GM18861 (cell line): ENCODE measurements at regions not wholly inside any gene's neighbourhood (a gene's known extent, or its start where the extent isn't known, plus 50 kb on each side); places are given as distances from the start of the nearest gene placed in this dataset.
"Not testable (repeated sequence)": the region's sequence is repeated elsewhere in the genome, so short reads cannot be mapped to it uniquely, and the experiment has no call there.

Experiments
- ATAC-seq: cut with Tn5 transposase; IDR thresholded peaks from one replicate; pipeline ENCODE4 v1.9.1; 2021; ENCODE audit not compliant: unreplicated experiment

- no peak for ATAC-seq
Measured at GRCh38 chr12:75710361-75711069, 199.1 kb upstream of the KRR1 start.

- no peak for ATAC-seq
Measured at GRCh38 chr12:75709503-75709902, 198.1 kb upstream of the KRR1 start.

GRCh38 chr12:75708802-75709201 is 197.4 kb upstream of the KRR1 start:
- no peak for ATAC-seq

GRCh38 chr12:75707983-75708382 is 196.6 kb upstream of the KRR1 start:
- ATAC-seq, result no peak

- no peak for ATAC-seq
Measured at GRCh38 chr12:75706786-75707605, 195.6 kb upstream of the KRR1 start.

- no peak for ATAC-seq
Measured at GRCh38 chr12:75705749-75706711, 194.6 kb upstream of the KRR1 start.

GRCh38 chr12:75704664-75705063 is 193.3 kb upstream of the KRR1 start:
- ATAC-seq, result no peak

- ATAC-seq, result no peak
Measured at GRCh38 chr12:75704208-75704607, 192.8 kb upstream of the KRR1 start.

GRCh38 chr12:75703131-75703530 is 191.7 kb upstream of the KRR1 start:
- no peak for ATAC-seq

GRCh38 chr12:75702477-75703093 is 191.2 kb upstream of the KRR1 start:
- ATAC-seq, result no peak

- no peak for ATAC-seq
Measured at GRCh38 chr12:75701859-75702258, 190.4 kb upstream of the KRR1 start.

GRCh38 chr12:75699728-75700496 is 188.5 kb upstream of the KRR1 start:
- no peak for ATAC-seq

GRCh38 chr12:75699251-75699650 is 187.8 kb upstream of the KRR1 start:
- no peak for ATAC-seq

GRCh38 chr12:75698052-75698451 is 186.6 kb upstream of the KRR1 start:
- ATAC-seq, result no peak

GRCh38 chr12:75695926-75696325 is 184.5 kb upstream of the KRR1 start:
- ATAC-seq, result no peak

GRCh38 chr12:75694534-75695268 is 183.3 kb upstream of the KRR1 start:
- ATAC-seq, result no peak

GRCh38 chr12:75692876-75693275 is 181.5 kb upstream of the KRR1 start:
- ATAC-seq, result no peak

- ATAC-seq, result no peak
Measured at GRCh38 chr12:75690296-75690955, 179.0 kb upstream of the KRR1 start.

- not testable (repeated sequence) for ATAC-seq
Measured at GRCh38 chr12:75686233-75686632, 174.8 kb upstream of the KRR1 start.
